AG09319 (cell line): ENCODE measurements at regions not wholly inside any gene's neighbourhood (a gene's known extent, or its start where the extent isn't known, plus 50 kb on each side); places are given as distances from the start of the nearest gene placed in this dataset.
A peak's percentile ranks its signal among the peaks of the same experiment; 100 is the strongest.

Experiments
- DNase-seq: peaks from one replicate; pipeline ENCODE4 v3.0.0-alpha.2; 2010; ENCODE audit warnings: low read depth; ENCODE audit errors: extremely low read depth
- TF ChIP-seq, protein P1 (sequence below): IDR thresholded peaks from 2 replicates; pipeline ENCODE4 v1.5.1; 2011; ENCODE audit warnings: low read depth, mild to moderate bottlenecking, inconsistent platforms, low read length, moderate library complexity

GRCh38 chr12:24759155-24759554, 189.7 kb downstream of the BCAT1 start:
- TF ChIP-seq, protein P1, sequence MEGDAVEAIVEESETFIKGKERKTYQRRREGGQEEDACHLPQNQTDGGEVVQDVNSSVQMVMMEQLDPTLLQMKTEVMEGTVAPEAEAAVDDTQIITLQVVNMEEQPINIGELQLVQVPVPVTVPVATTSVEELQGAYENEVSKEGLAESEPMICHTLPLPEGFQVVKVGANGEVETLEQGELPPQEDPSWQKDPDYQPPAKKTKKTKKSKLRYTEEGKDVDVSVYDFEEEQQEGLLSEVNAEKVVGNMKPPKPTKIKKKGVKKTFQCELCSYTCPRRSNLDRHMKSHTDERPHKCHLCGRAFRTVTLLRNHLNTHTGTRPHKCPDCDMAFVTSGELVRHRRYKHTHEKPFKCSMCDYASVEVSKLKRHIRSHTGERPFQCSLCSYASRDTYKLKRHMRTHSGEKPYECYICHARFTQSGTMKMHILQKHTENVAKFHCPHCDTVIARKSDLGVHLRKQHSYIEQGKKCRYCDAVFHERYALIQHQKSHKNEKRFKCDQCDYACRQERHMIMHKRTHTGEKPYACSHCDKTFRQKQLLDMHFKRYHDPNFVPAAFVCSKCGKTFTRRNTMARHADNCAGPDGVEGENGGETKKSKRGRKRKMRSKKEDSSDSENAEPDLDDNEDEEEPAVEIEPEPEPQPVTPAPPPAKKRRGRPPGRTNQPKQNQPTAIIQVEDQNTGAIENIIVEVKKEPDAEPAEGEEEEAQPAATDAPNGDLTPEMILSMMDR: no peak
- no peak for DNase-seq

DNA sequence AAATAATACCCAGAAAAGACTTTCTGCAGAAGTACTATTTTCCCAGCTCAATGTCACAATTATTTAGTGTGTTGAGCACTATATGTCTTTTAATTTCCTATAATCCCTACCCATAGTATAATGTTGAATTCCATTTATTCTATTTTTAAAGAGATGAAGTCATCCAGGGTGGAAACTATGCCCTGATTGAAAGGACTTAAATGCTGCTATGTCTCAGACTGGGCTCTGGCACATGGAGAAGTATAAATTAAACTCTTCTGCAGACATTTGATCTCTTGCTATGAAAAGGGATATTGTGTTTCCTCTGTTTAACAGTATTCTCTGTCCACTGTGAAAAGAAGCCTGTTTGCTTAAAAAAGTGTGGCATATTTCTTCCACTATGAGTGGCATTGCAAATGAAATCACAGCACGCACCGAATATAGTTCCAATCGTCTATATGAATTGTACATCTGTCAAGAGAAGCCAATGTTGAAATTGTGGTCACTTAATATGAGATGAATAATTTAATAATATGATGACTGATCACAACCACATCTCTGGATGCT, 192.3 kb downstream of the BCAT1 start:
- TF ChIP-seq, protein P1: no peak
- DNase-seq: no peak

- DNase-seq: peak; percentile 27
- TF ChIP-seq, protein P1: no peak
Observed at GRCh38 chr12:24754690-24755638, 193.9 kb downstream of the BCAT1 start.

DNA sequence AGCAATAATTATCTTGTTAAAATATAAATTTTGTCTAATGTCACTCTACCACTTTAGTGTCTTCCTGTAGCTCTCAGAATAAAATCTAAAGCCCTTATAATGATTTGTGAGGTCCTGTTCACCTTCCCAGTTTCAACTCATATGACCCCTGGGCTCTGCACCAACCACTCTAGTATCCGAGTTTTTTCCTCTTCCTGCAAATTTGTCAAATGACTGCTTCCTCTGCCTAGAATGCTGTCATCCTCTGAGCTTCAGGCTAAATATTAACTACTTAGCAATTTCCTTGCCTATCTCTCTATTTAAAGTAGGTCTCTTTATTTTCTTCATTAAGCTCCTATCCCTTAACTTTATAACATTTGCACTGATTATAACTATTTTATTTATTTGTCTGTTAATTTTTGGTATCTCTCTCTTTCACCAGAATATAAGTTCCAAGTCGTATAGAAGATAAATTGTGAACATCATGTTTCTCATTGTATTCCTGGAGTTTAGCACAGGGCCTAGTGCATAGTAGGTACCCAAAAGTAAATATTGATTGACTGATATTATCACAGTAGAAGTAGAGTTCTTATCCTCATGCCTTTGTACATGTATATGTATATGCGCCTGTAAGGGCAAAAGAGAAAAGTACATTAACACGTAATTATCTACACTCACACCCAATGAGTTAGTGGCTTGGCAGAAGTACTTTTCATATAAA, 196.0 kb downstream of the BCAT1 start:
- TF ChIP-seq, protein P1: no peak
- DNase-seq: no peak

DNA sequence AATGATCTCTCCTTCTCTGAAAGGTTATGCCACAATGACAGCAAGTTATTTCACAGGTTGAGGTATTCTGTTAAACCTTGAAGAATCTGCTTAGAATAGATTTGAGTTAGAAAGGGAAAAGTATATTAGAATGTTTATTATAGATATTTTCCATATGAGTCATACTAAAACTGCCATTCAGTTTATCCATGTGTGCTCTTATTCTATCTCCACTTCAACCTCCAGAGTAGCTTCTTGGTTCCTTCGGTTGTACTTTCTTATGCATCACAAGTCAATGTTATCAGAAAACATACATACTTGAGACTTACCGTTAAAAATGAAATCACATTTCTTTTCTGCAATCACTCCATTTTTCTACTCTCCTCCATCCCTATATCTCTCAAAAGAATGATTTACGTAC, 197.7 kb downstream of the BCAT1 start:
- DNase-seq: no peak
- TF ChIP-seq, protein P1: no peak

DNA sequence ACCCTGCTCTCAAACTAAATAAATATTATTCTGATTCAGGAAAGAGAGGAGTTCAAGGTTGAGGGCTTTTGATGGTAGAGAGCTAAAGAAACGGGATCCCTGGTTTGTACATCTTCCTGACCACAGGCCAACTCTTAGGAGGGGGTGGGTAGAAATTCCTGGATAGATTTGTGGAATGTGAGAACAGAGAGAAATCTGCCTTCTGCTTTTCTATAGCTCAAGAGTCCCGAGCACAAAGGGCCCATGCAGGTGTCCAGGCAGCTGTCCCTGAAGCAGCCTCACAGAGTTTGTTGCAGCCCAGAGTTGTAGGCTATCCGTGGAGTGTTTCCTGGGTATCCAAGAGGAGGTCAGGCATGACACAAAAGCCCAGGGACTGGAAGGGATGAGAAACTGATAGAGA, 198.6 kb downstream of the BCAT1 start:
- TF ChIP-seq, protein P1: no peak
- DNase-seq: no peak

- TF ChIP-seq, protein P1: no peak
- no peak for DNase-seq
Observed at GRCh38 chr12:24749171-24749570, 199.7 kb downstream of the BCAT1 start.
